ENCODE measurements at regions not wholly inside any gene's neighbourhood (a gene's known extent, or its start where the extent isn't known, plus 50 kb on each side); places are given as distances from the start of the nearest gene placed in this dataset.
A peak's percentile ranks its signal among the peaks of the same experiment; 100 is the strongest.
"Not testable (repeated sequence)": the region's sequence is repeated elsewhere in the genome, so short reads cannot be mapped to it uniquely, and the experiment has no call there.

GRCh38 chr2:111407632-111408194 is 287.0 kb downstream of the BCL2L11 start:
- ATAC-seq (ENCODE audit: poor library complexity); H3K36me3 Mint-ChIP-seq (ENCODE audit: low read depth); H3K4me3 Mint-ChIP-seq; H3K27me3 ChIP-seq (ENCODE audit: control insufficient read depth in 1 of 2, insufficient read depth in 2 of 2, low read length in 2 of 2); H3K27ac Mint-ChIP-seq; H3K27me3 Mint-ChIP-seq; H3K9me3 ChIP-seq (ENCODE audit: control insufficient read depth in 1 of 2, insufficient read depth in 1 of 2, low read length in 2 of 2); H3K9me3 Mint-ChIP-seq; H3K36me3 ChIP-seq (ENCODE audit: insufficient read depth, low read length); H3K4me1 Mint-ChIP-seq (ENCODE audit: low read depth); intact Hi-C loops (cut with DNase I, micrococcal nuclease); CTCF ChIA-PET; H3K4me3 ChIP-seq (ENCODE audit: low read length); POLR2A ChIA-PET; H3K27ac ChIP-seq (ENCODE audit: low read depth in 1 of 2, low read length in 2 of 2); DNase-seq: not testable (repeated sequence)
- H3K4me1 ChIP-seq (ENCODE audit: insufficient read depth, low read length), result peaks cover 16% of the 10 kb centered on the region

GRCh38 chr2:111410868-111411406 is 290.2 kb downstream of the BCL2L11 start:
- CTCF ChIA-PET; POLR2A ChIA-PET; H3K27me3 ChIP-seq (ENCODE audit: control insufficient read depth in 1 of 2, insufficient read depth in 2 of 2, low read length in 2 of 2); ATAC-seq (ENCODE audit: poor library complexity); DNase-seq; H3K9me3 Mint-ChIP-seq; H3K4me1 Mint-ChIP-seq (ENCODE audit: low read depth); intact Hi-C loops (cut with DNase I, micrococcal nuclease); H3K36me3 ChIP-seq (ENCODE audit: insufficient read depth, low read length); H3K27ac Mint-ChIP-seq; H3K27ac ChIP-seq (ENCODE audit: low read depth in 1 of 2, low read length in 2 of 2); H3K9me3 ChIP-seq (ENCODE audit: control insufficient read depth in 1 of 2, insufficient read depth in 1 of 2, low read length in 2 of 2); H3K27me3 Mint-ChIP-seq; H3K36me3 Mint-ChIP-seq (ENCODE audit: low read depth); H3K4me3 ChIP-seq (ENCODE audit: low read length); H3K4me3 Mint-ChIP-seq: not testable (repeated sequence)
- peaks cover 20% of the 10 kb centered on the region for H3K4me1 ChIP-seq (ENCODE audit: insufficient read depth, low read length)

GRCh38 chr2:111411867-111412681 is 291.4 kb downstream of the BCL2L11 start:
- peaks cover 20% of the 10 kb centered on the region for H3K4me1 ChIP-seq (ENCODE audit: insufficient read depth, low read length)
- H3K4me3 ChIP-seq (ENCODE audit: low read length); H3K27me3 Mint-ChIP-seq; H3K27me3 ChIP-seq (ENCODE audit: control insufficient read depth in 1 of 2, insufficient read depth in 2 of 2, low read length in 2 of 2); POLR2A ChIA-PET; H3K9me3 Mint-ChIP-seq; H3K9me3 ChIP-seq (ENCODE audit: control insufficient read depth in 1 of 2, insufficient read depth in 1 of 2, low read length in 2 of 2); H3K36me3 ChIP-seq (ENCODE audit: insufficient read depth, low read length); H3K4me1 Mint-ChIP-seq (ENCODE audit: low read depth); DNase-seq; CTCF ChIA-PET; H3K27ac Mint-ChIP-seq; H3K36me3 Mint-ChIP-seq (ENCODE audit: low read depth); intact Hi-C loops (cut with DNase I, micrococcal nuclease); H3K4me3 Mint-ChIP-seq; H3K27ac ChIP-seq (ENCODE audit: low read depth in 1 of 2, low read length in 2 of 2): not testable (repeated sequence)
- peak; percentile 79 for ATAC-seq (ENCODE audit: poor library complexity)

GRCh38 chr2:111412841-111413650 is 292.3 kb downstream of the BCL2L11 start:
- H3K36me3 Mint-ChIP-seq (ENCODE audit: low read depth); ATAC-seq (ENCODE audit: poor library complexity); CTCF ChIA-PET: not testable (repeated sequence)

GRCh38 chr2:111413950-111414349 is 293.2 kb downstream of the BCL2L11 start:
- ATAC-seq (ENCODE audit: poor library complexity); H3K27me3 ChIP-seq (ENCODE audit: control insufficient read depth in 1 of 2, insufficient read depth in 2 of 2, low read length in 2 of 2); H3K27me3 Mint-ChIP-seq; H3K27ac Mint-ChIP-seq; H3K4me3 ChIP-seq (ENCODE audit: low read length); H3K9me3 ChIP-seq (ENCODE audit: control insufficient read depth in 1 of 2, insufficient read depth in 1 of 2, low read length in 2 of 2); H3K27ac ChIP-seq (ENCODE audit: low read depth in 1 of 2, low read length in 2 of 2); POLR2A ChIA-PET; H3K9me3 Mint-ChIP-seq; H3K36me3 Mint-ChIP-seq (ENCODE audit: low read depth); H3K36me3 ChIP-seq (ENCODE audit: insufficient read depth, low read length); CTCF ChIA-PET; H3K4me3 Mint-ChIP-seq; H3K4me1 Mint-ChIP-seq (ENCODE audit: low read depth); DNase-seq; intact Hi-C loops (cut with DNase I, micrococcal nuclease): not testable (repeated sequence)
- H3K4me1 ChIP-seq (ENCODE audit: insufficient read depth, low read length), result peaks cover 20% of the 10 kb centered on the region

More at GRCh38 chr2:111412841-111413650, 292.3 kb downstream of the BCL2L11 start:
- POLR2A ChIA-PET; H3K4me3 Mint-ChIP-seq; H3K27ac ChIP-seq (ENCODE audit: low read depth in 1 of 2, low read length in 2 of 2); H3K4me3 ChIP-seq (ENCODE audit: low read length); intact Hi-C loops (cut with DNase I, micrococcal nuclease); H3K27me3 ChIP-seq (ENCODE audit: control insufficient read depth in 1 of 2, insufficient read depth in 2 of 2, low read length in 2 of 2); H3K4me1 Mint-ChIP-seq (ENCODE audit: low read depth); H3K36me3 ChIP-seq (ENCODE audit: insufficient read depth, low read length); H3K27me3 Mint-ChIP-seq; H3K9me3 Mint-ChIP-seq; H3K9me3 ChIP-seq (ENCODE audit: control insufficient read depth in 1 of 2, insufficient read depth in 1 of 2, low read length in 2 of 2); H3K27ac Mint-ChIP-seq: not testable (repeated sequence)
- DNase-seq, result peak in 3 of 14 experiments; percentile 4 to 32 (median 23)
- peaks cover 20% of the 10 kb centered on the region for H3K4me1 ChIP-seq (ENCODE audit: insufficient read depth, low read length)

GRCh38 chr2:111415765-111416743 is 295.3 kb downstream of the BCL2L11 start:
- H3K9me3 ChIP-seq (ENCODE audit: control insufficient read depth in 1 of 2, insufficient read depth in 1 of 2, low read length in 2 of 2); H3K4me3 ChIP-seq (ENCODE audit: low read length); H3K27ac Mint-ChIP-seq; intact Hi-C loops (cut with DNase I, micrococcal nuclease); H3K36me3 Mint-ChIP-seq (ENCODE audit: low read depth); CTCF ChIA-PET; H3K4me1 Mint-ChIP-seq (ENCODE audit: low read depth); POLR2A ChIA-PET; ATAC-seq (ENCODE audit: poor library complexity); H3K27ac ChIP-seq (ENCODE audit: low read depth in 1 of 2, low read length in 2 of 2); H3K27me3 ChIP-seq (ENCODE audit: control insufficient read depth in 1 of 2, insufficient read depth in 2 of 2, low read length in 2 of 2); H3K27me3 Mint-ChIP-seq; H3K9me3 Mint-ChIP-seq; H3K4me3 Mint-ChIP-seq; H3K36me3 ChIP-seq (ENCODE audit: insufficient read depth, low read length): not testable (repeated sequence)
- peak in 2 of 14 experiments; percentile 15 to 37 for DNase-seq
- H3K4me1 ChIP-seq (ENCODE audit: insufficient read depth, low read length), result peaks cover 17% of the 10 kb centered on the region
